NCI-H2107 treated with DMSO at 0.1 percent for 48 hours (cell line): ENCODE measurements at regions not wholly inside any gene's neighbourhood (a gene's known extent, or its start where the extent isn't known, plus 50 kb on each side); places are given as distances from the start of the nearest gene placed in this dataset.
"Not testable (repeated sequence)": the region's sequence is repeated elsewhere in the genome, so short reads cannot be mapped to it uniquely, and the experiment has no call there.

Experiments used
- DNase-seq: peaks from one replicate; lab custom pipeline; 2025; ENCODE audit not compliant: unreplicated experiment; lab: John Stamatoyannopoulos, UW

GRCh38 chr6:48998574-48998973, 464.5 kb downstream of the MMUT start:
- DNase-seq = no peak

- DNase-seq = no peak
These were observed 466.5 kb downstream of the MMUT start for GRCh38 chr6:48996461-48997119.

- DNase-seq = no peak
These were observed 468.2 kb downstream of the MMUT start for GRCh38 chr6:48994811-48995210.

- DNase-seq = no peak
These were observed 472.3 kb downstream of the MMUT start for GRCh38 chr6:48990739-48991138.

- no peak for DNase-seq
These were observed 476.2 kb downstream of the MMUT start for GRCh38 chr6:48986845-48987244.

- no peak for DNase-seq
These were observed 476.9 kb downstream of the MMUT start for GRCh38 chr6:48986105-48986504.

- no peak for DNase-seq
These were observed 478.0 kb downstream of the MMUT start for GRCh38 chr6:48985025-48985424.

- not testable (repeated sequence) for DNase-seq
These were observed 479.1 kb downstream of the MMUT start for GRCh38 chr6:48983968-48984367.

- no peak for DNase-seq
These were observed 479.7 kb downstream of the MMUT start for GRCh38 chr6:48983377-48983776.

GRCh38 chr6:48979806-48980205, 483.2 kb downstream of the MMUT start:
- DNase-seq = no peak

- DNase-seq = no peak
These were observed 484.0 kb downstream of the MMUT start for GRCh38 chr6:48979085-48979484.

- DNase-seq = no peak
These were observed 485.0 kb downstream of the MMUT start for GRCh38 chr6:48978016-48978415.

- DNase-seq = no peak
These were observed 485.5 kb downstream of the MMUT start for GRCh38 chr6:48977573-48977972.

- DNase-seq = no peak
These were observed 489.6 kb downstream of the MMUT start for GRCh38 chr6:48973491-48973890.

GRCh38 chr6:48961781-48962415, 501.2 kb downstream of the MMUT start:
- no peak for DNase-seq

- no peak for DNase-seq
These were observed 503.6 kb downstream of the MMUT start for GRCh38 chr6:48959251-48960060.

GRCh38 chr6:48957781-48958180, 505.3 kb downstream of the MMUT start:
- DNase-seq = no peak

- DNase-seq = no peak
These were observed 511.1 kb downstream of the MMUT start for GRCh38 chr6:48951917-48952316.

GRCh38 chr6:48944276-48944675, 518.8 kb downstream of the MMUT start:
- not testable (repeated sequence) for DNase-seq

GRCh38 chr6:48933136-48933535, 529.9 kb downstream of the MMUT start:
- DNase-seq = no peak

GRCh38 chr6:48928937-48929336, 534.1 kb downstream of the MMUT start:
- DNase-seq = no peak

GRCh38 chr6:48922837-48923236, 540.2 kb downstream of the MMUT start:
- no peak for DNase-seq
